Kidney epithelial cell (primary cell): ENCODE measurements at regions not wholly inside any gene's neighbourhood (a gene's known extent, or its start where the extent isn't known, plus 50 kb on each side); places are given as distances from the start of the nearest gene placed in this dataset.

ENCODE experiments used
- DNase-seq: peaks from one replicate; pipeline ENCODE4 v3.0.0-alpha.2; 2010; ENCODE audit warnings: low read depth
- H3K27me3 ChIP-seq: 2 replicates; pipeline ENCODE4 v1.6.0; 2011; ENCODE audit warnings: low read length; ENCODE audit not compliant: control insufficient read depth, insufficient read depth
- H3K36me3 ChIP-seq: 2 replicates; pipeline ENCODE4 v1.5.1; 2011; ENCODE audit warnings: low read length; ENCODE audit not compliant: control insufficient read depth, insufficient read depth
- H3K4me3 ChIP-seq: 2 replicates; pipeline ENCODE4 v1.5.1; 2011; ENCODE audit warnings: low read depth, mild to moderate bottlenecking, control low read depth, low read length
- TF ChIP-seq, protein P1 (sequence below): IDR thresholded peaks from 2 replicates; pipeline ENCODE4 v1.5.1; 2011; ENCODE audit warnings: mild to moderate bottlenecking, moderate library complexity, low read length, control low read depth, inconsistent platforms; ENCODE audit not compliant: insufficient read depth, poor library complexity, severe bottlenecking

DNA sequence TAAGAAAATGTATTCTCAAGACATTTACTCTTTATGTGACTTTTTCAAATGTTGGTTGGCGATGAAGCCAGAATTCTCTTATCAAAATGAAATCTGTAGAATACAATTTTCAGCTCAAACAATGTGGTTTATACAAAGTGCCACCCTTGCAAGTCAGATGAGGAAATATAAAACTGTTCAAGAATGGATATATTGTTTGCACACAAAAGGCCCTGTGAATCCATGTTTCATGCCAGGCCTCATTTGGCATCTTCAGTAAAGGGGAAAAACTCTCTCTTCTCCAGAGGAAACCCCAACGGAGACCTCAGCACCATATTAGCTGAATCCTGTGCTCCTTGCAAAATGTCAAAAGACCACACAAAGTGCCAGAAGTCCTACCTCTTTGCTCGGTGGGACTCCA lies 310.4 kb downstream of the RRAGC start:
- Histone ChIP-seq H3K4me3 (no peak overlapping the region), H3K27me3 (no peaks in the 10 kb centered on the region), H3K36me3 (no peaks in the 10 kb centered on the region)
- no peak for DNase-seq
- TF ChIP-seq, protein P1, sequence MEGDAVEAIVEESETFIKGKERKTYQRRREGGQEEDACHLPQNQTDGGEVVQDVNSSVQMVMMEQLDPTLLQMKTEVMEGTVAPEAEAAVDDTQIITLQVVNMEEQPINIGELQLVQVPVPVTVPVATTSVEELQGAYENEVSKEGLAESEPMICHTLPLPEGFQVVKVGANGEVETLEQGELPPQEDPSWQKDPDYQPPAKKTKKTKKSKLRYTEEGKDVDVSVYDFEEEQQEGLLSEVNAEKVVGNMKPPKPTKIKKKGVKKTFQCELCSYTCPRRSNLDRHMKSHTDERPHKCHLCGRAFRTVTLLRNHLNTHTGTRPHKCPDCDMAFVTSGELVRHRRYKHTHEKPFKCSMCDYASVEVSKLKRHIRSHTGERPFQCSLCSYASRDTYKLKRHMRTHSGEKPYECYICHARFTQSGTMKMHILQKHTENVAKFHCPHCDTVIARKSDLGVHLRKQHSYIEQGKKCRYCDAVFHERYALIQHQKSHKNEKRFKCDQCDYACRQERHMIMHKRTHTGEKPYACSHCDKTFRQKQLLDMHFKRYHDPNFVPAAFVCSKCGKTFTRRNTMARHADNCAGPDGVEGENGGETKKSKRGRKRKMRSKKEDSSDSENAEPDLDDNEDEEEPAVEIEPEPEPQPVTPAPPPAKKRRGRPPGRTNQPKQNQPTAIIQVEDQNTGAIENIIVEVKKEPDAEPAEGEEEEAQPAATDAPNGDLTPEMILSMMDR: no peak

DNA sequence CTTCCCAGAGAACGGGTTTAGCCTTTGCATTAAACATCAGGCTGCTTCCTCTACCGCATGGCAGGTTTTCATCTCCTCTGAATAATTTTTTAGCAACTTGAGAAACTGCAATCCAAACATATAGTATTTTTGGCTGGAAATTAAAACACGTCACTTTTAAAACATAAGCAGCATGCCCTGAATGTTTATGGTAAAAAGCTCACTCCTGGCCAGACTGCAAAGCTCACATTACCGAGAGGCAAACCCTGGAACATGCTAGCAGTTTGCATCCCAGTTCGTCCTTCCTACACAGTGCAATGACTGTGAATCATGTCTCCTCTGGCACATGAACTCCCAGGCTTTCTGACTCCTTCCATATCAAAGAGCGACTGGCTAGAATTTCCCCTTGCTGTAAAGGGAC lies 312.3 kb downstream of the RRAGC start:
- Histone ChIP-seq H3K4me3 (no peak overlapping the region), H3K36me3 (no peaks in the 10 kb centered on the region), H3K27me3 (no peaks in the 10 kb centered on the region)
- no peak for DNase-seq
- TF ChIP-seq, protein P1: no peak

DNA sequence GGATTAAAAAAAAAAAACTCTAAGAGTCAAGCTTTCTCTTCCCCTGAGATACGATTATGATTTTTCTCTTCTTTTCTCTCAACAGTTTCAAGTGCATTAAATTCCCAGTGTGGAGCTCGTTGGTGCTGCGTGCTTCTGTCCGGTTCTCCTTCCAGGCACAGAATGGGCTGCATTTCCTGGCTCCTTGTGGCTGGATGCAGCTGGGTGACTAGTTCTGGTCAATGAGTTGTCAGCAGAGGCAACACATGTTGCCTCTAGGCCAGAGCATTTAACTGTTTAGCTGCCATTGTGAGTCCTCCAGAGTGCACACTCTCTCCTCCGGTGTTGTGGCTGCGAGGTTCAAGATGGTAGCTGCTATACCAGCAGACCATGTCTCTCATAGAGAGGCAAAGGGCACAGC lies 312.9 kb downstream of the RRAGC start:
- Histone ChIP-seq H3K36me3 (no peaks in the 10 kb centered on the region), H3K4me3 (no peak overlapping the region), H3K27me3 (no peaks in the 10 kb centered on the region)
- TF ChIP-seq, protein P1: no peak
- no peak for DNase-seq

DNA sequence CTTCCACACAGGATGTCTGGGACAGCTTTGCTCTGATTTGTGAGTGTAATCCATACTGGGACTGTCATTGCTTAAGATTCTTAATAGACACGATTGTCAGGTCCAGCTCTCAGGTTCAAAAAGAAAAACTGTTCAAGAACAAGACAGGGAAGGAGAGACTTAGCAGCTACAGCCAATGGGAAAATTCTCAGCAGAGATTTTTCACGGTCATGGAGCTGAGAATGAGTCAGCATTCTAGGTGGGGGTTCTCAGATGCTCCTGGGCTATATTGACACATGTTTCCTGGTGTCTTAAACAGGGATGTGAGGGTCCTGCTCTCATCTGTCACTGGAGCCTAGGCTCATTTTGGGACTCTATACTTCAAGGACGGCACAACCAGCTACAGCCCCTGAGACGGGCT lies 318.3 kb downstream of the RRAGC start:
- TF ChIP-seq, protein P1: no peak

DNA sequence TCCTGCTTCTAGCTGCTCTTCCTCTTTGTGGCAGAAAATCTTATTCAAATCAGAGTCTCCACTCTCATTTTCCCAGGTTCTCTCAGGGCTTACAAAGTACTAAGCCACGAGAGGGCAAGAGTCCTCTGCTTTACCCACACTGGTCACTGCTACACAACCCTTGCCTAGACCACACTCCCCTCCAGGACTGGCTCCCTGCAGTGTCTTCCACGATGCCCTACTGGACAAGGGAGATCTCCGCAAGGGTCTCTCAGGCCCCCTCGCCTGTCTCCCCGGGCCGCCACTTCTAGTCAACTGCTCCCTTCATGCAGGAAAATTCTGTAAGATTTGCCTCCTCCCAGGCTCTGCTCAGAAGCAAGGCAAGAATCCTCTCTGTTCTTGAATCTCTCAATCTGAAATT lies 319.6 kb downstream of the RRAGC start:
- TF ChIP-seq, protein P1: no peak
- Histone ChIP-seq H3K36me3 (no peaks in the 10 kb centered on the region), H3K27me3 (no peaks in the 10 kb centered on the region), H3K4me3 (no peak overlapping the region)
- no peak for DNase-seq

More for the DNA sequence above, 318.3 kb downstream of the RRAGC start:
- no peaks in the 10 kb centered on the region for H3K27me3 ChIP-seq
- no peaks in the 10 kb centered on the region for H3K36me3 ChIP-seq
- H3K4me3 ChIP-seq: no peak overlapping the region
- DNase-seq: no peak

DNA sequence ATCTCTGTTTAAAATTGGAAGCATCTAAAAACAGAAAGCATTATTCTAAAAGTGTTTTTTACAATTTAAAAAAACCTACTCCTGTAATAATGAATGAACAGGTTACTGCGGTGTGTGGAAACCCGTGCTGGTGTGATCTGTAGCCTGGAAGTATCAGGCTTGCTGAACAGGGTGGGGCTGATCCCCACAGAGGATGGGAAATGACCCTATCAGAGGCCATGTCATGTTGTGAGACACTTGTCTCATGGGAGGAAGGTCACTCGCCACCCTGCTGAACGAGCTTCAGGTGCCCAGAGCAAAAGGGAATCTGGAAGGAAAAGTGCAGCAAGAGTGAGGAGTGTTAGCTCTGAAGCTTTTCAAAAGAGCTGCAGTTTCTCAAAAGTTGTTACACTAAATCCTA lies 320.7 kb downstream of the RRAGC start:
- DNase-seq: no peak
- TF ChIP-seq, protein P1: no peak
- Histone ChIP-seq H3K36me3 (no peaks in the 10 kb centered on the region), H3K4me3 (no peak overlapping the region), H3K27me3 (no peaks in the 10 kb centered on the region)
